Right lobe of liver (tissue), 4 donors: ENCODE measurements at regions not wholly inside any gene's neighbourhood (a gene's known extent, or its start where the extent isn't known, plus 50 kb on each side); places are given as distances from the start of the nearest gene placed in this dataset.

ENCODE experiments used
- CTCF ChIP-seq, 4 donors: fragments of 200-600 bp in 3 of 4; fragments of 450-650 bp in 1 of 4; IDR thresholded peaks; one replicate each; pipeline versions ENCODE4 v1.5.1 to v1.8.0; 2016 to 2022; ENCODE audit warnings: antibody characterized with exemption in 4 of 4, mild to moderate bottlenecking in 2 of 4
- POLR2A ChIP-seq: fragments of 450-650 bp; IDR thresholded peaks from one replicate; pipeline ENCODE4 v1.6.1; 2017; ENCODE audit warnings: antibody characterized with exemption, mild to moderate bottlenecking
- donor health status: DM: no; HTN: no; CAD: no.
- donor health status: DM: no; HTN: no; CAD: no.
- donor health status: DM: no; HTN: yes; CAD: no.

- TF ChIP-seq POLR2A (no peak), CTCF (IDR thresholded peaks at IDR 0.05) (no peak)
Measured at GRCh38 chrX:39427906-39428305, 626.6 kb downstream of the MID1IP1 start.
